SU-DHL-6 (cell line): ENCODE measurements at regions not wholly inside any gene's neighbourhood (a gene's known extent, or its start where the extent isn't known, plus 50 kb on each side); places are given as distances from the start of the nearest gene placed in this dataset.

ENCODE experiments used
- CTCF ChIP-seq: fragments of 200-600 bp; sonication (generic); IDR thresholded peaks from one replicate; pipeline ENCODE4 v1.5.1; 2017; ENCODE audit warnings: antibody characterized with exemption, mild to moderate bottlenecking, low read length, moderate library complexity; ENCODE audit not compliant: insufficient read depth, poor library complexity, severe bottlenecking
- EZH2phosphoT487 ChIP-seq: fragments of 200-600 bp; sonication (generic), shearing (Covaris generic); conservative IDR thresholded peaks from 2 replicates; pipeline ENCODE4 v1.6.1; 2018; ENCODE audit warnings: mild to moderate bottlenecking, antibody characterized with exemption, low read length, moderate library complexity, mixed read lengths

DNA sequence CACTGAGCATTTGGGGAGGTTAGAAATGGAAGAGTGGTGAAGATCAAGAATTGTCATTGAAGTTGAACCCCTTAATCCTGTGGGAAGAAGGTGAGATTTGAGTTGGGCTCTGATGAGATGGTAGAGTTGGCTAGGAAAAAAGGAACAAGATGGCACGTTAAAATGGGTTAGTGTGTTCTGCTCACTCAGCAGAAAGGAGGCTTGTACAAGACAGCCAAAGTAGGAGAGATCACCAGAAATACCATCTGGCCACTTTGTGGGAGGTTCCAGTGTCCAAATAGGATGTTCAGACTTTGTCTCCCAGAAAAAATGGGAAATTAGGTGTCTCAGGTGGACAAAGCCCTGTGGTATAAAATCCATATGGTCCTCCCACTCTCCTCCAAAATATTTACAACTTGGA lies 56.0 kb upstream of the SLC14A2 start:
- TF ChIP-seq CTCF: no peak
- TF ChIP-seq EZH2phosphoT487: no peak
